Endodermal cell (in vitro differentiated cells): ENCODE measurements at regions not wholly inside any gene's neighbourhood (a gene's known extent, or its start where the extent isn't known, plus 50 kb on each side); places are given as distances from the start of the nearest gene placed in this dataset.
"Not testable (repeated sequence)": the region's sequence is repeated elsewhere in the genome, so short reads cannot be mapped to it uniquely, and the experiment has no call there.

Source experiments
- DNase-seq: peaks from one replicate; pipeline ENCODE4 v3.0.0-alpha.2; 2017
- H3K27ac ChIP-seq: 2 replicates; pipeline ENCODE4 v1.5.1; 2013; ENCODE audit warnings: mild to moderate bottlenecking, low read depth, low read length, moderate library complexity
- H3K27me3 ChIP-seq: 2 replicates; pipeline ENCODE4 v1.6.1; 2013; ENCODE audit warnings: mild to moderate bottlenecking, low read length, moderate library complexity; ENCODE audit not compliant: insufficient read depth, control insufficient read depth, poor library complexity, severe bottlenecking
- H3K36me3 ChIP-seq: 2 replicates; pipeline ENCODE4 v1.7.0; 2013; ENCODE audit warnings: mild to moderate bottlenecking, low read length, moderate library complexity; ENCODE audit not compliant: control insufficient read depth, insufficient read depth
- H3K4me1 ChIP-seq: one replicate; pipeline ENCODE4 v1.7.0; 2013; ENCODE audit warnings: low read length; ENCODE audit not compliant: control insufficient read depth, insufficient read depth
- H3K4me3 ChIP-seq: 2 replicates; pipeline ENCODE4 v1.5.1; 2013; ENCODE audit warnings: mild to moderate bottlenecking, low read length, moderate library complexity
- H3K9ac ChIP-seq: 2 replicates; pipeline ENCODE4 v1.6.1; 2013; ENCODE audit warnings: mild to moderate bottlenecking, low read length, moderate library complexity; ENCODE audit not compliant: poor library complexity, severe bottlenecking; ENCODE audit errors: extremely low read depth
- H3K9me3 ChIP-seq: 2 replicates; pipeline ENCODE4 v1.6.1; 2013; ENCODE audit warnings: mild to moderate bottlenecking, low read length, moderate library complexity; ENCODE audit not compliant: control insufficient read depth
- H3K27ac Mint-ChIP-seq: 2 replicates; pipeline ENCODE4 v1.8.0; 2020; ENCODE audit warnings: mixed read lengths
- H3K27me3 Mint-ChIP-seq: 2 replicates; pipeline ENCODE4 v1.8.0; 2021; ENCODE audit warnings: mild to moderate bottlenecking, mixed read lengths; ENCODE audit not compliant: insufficient read depth
- H3K36me3 Mint-ChIP-seq: 2 replicates; pipeline ENCODE4 v1.8.0; 2020; ENCODE audit warnings: low read depth, mixed read lengths
- H3K4me1 Mint-ChIP-seq: 2 replicates; pipeline ENCODE4 v1.8.0; 2020; ENCODE audit warnings: mixed read lengths
- H3K4me3 Mint-ChIP-seq: 2 replicates; pipeline ENCODE4 v1.8.0; 2020; ENCODE audit warnings: mild to moderate bottlenecking, moderate library complexity, mixed read lengths
- H3K9me3 Mint-ChIP-seq: 2 replicates; pipeline ENCODE4 v1.8.0; 2020; ENCODE audit warnings: mild to moderate bottlenecking, mixed read lengths
- WGBS, 2 experiments: methylation state at CpG; one replicate each; pipeline versions ENCODE4 v1.1.5 to v1.1.7; 2013; ENCODE audit warnings: missing lambda C conversion rate in 2 of 2, mixed read lengths in 1 of 2; ENCODE audit not compliant: insufficient coverage in 1 of 2, insufficient read length in 1 of 2; 5-methylcytosine and 5-hydroxymethylcytosine counted together
- TF ChIP-seq, protein P1 (sequence below): fragments of 200-600 bp; sonication (generic); conservative IDR thresholded peaks from 2 replicates; pipeline ENCODE4 v1.5.0; 2021; ENCODE audit warnings: antibody characterized with exemption, mild to moderate bottlenecking

- peak; percentile 84 for DNase-seq
- H3K4me1 ChIP-seq = peaks cover 9% of the 10 kb centered on the region
- peak overlapping the region; percentile 24 for H3K4me3 Mint-ChIP-seq
- peak overlapping the region; percentile 61 for H3K27ac ChIP-seq
- H3K4me3 ChIP-seq = no peak overlapping the region
- H3K9me3 Mint-ChIP-seq = no peaks in the 10 kb centered on the region
- no peaks in the 10 kb centered on the region for H3K9me3 ChIP-seq
- TF ChIP-seq, protein P1, sequence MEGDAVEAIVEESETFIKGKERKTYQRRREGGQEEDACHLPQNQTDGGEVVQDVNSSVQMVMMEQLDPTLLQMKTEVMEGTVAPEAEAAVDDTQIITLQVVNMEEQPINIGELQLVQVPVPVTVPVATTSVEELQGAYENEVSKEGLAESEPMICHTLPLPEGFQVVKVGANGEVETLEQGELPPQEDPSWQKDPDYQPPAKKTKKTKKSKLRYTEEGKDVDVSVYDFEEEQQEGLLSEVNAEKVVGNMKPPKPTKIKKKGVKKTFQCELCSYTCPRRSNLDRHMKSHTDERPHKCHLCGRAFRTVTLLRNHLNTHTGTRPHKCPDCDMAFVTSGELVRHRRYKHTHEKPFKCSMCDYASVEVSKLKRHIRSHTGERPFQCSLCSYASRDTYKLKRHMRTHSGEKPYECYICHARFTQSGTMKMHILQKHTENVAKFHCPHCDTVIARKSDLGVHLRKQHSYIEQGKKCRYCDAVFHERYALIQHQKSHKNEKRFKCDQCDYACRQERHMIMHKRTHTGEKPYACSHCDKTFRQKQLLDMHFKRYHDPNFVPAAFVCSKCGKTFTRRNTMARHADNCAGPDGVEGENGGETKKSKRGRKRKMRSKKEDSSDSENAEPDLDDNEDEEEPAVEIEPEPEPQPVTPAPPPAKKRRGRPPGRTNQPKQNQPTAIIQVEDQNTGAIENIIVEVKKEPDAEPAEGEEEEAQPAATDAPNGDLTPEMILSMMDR = no peak
- H3K27me3 Mint-ChIP-seq = peaks cover 4% of the 10 kb centered on the region
- no peaks in the 10 kb centered on the region for H3K36me3 Mint-ChIP-seq
- 40 to 42% methylated on average over 13 of the region's 13 CpGs for WGBS, 2 experiments
- H3K27ac Mint-ChIP-seq = peak overlapping the region; percentile 90
- no peaks in the 10 kb centered on the region for H3K36me3 ChIP-seq
- no peaks in the 10 kb centered on the region for H3K27me3 ChIP-seq
- peaks cover 17% of the 10 kb centered on the region for H3K4me1 Mint-ChIP-seq
- H3K9ac ChIP-seq = no peak overlapping the region
Measured at GRCh38 chr2:216985658-216986141, 125.8 kb upstream of the TNP1 start.

- 96% methylated on average over 2 of the region's 2 CpGs; no CpG with 5 or more reads in 1 of the 2 experiments for WGBS, 2 experiments
- H3K4me1 Mint-ChIP-seq = peaks cover 17% of the 10 kb centered on the region
- no peak overlapping the region for H3K9ac ChIP-seq
- no peak overlapping the region for H3K27ac Mint-ChIP-seq
- no peaks in the 10 kb centered on the region for H3K9me3 ChIP-seq
- peaks cover 2% of the 10 kb centered on the region for H3K27me3 Mint-ChIP-seq
- H3K27me3 ChIP-seq = no peaks in the 10 kb centered on the region
- H3K9me3 Mint-ChIP-seq = no peaks in the 10 kb centered on the region
- H3K36me3 Mint-ChIP-seq = no peaks in the 10 kb centered on the region
- no peak for DNase-seq
- H3K4me1 ChIP-seq = peaks cover 9% of the 10 kb centered on the region
- no peak overlapping the region for H3K4me3 ChIP-seq
- no peaks in the 10 kb centered on the region for H3K36me3 ChIP-seq
- H3K27ac ChIP-seq = no peak overlapping the region
- H3K4me3 Mint-ChIP-seq = no peak overlapping the region
- TF ChIP-seq, protein P1 = no peak
Measured at GRCh38 chr2:216984937-216985336, 125.1 kb upstream of the TNP1 start.

DNA sequence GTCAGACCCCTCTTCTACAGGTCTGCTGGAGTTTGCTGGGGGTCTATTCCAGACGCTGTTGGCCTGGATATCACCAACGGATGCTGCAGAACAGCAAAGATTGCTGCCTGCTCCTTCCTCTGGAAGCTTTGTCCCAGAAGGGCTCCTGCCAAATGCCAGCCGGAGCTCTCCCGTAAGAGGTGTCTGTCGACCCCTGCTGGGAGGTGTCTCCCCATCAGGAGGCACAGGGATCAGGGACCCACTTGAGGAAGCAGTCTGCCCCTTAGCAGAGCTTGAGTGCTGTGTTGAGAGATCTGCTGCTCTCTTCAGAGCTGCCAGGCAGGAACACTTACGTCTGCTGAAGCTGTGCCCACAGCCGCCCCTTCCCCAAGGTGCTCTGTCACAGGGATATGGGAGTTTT lies 122.1 kb upstream of the TNP1 start:
- WGBS, 2 experiments = 90 to 92% methylated on average over 6 to 7 of the region's 7 CpGs
- H3K27ac Mint-ChIP-seq = not testable (repeated sequence)

DNA sequence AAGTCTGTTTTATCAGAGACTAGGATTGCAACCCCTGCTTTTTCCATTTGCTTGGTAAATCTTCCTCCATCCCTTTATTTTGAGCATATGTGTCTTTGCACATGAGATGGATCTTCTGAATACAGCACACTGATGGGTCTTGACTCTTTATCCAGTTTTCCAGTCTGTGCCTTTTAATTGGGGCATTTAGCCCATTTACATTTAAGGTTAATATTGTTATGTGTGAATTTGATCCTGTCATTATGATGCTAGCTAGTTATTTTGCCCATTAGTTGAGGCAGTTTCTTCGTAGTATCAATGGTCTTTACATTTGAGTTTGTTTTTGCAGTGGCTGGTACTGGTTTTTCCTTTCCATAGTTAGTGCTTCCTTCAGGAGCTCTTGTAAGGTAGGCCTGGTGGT lies 120.6 kb upstream of the TNP1 start:
- H3K4me3 Mint-ChIP-seq, H3K27me3 ChIP-seq, H3K9ac ChIP-seq, H3K4me1 ChIP-seq, H3K4me3 ChIP-seq, H3K27ac ChIP-seq, H3K4me1 Mint-ChIP-seq, DNase-seq, H3K9me3 ChIP-seq, H3K27ac Mint-ChIP-seq, H3K36me3 ChIP-seq, H3K36me3 Mint-ChIP-seq: not testable (repeated sequence)
- H3K9me3 Mint-ChIP-seq = peaks cover 12% of the 10 kb centered on the region
- H3K27me3 Mint-ChIP-seq = peaks cover 10% of the 10 kb centered on the region
- 86 to 91% methylated on average over 1 of the region's 1 CpG for WGBS, 2 experiments

More for the DNA sequence above, 122.1 kb upstream of the TNP1 start:
- not testable (repeated sequence) for H3K9me3 ChIP-seq, DNase-seq, H3K4me3 ChIP-seq, H3K4me3 Mint-ChIP-seq, H3K9ac ChIP-seq, H3K27ac ChIP-seq, H3K27me3 ChIP-seq, H3K4me1 ChIP-seq, H3K36me3 Mint-ChIP-seq, H3K36me3 ChIP-seq
- Mint-ChIP-seq H3K4me1 (peaks cover 10% of the 10 kb centered on the region), H3K9me3 (peaks cover 11% of the 10 kb centered on the region), H3K27me3 (peaks cover 10% of the 10 kb centered on the region)
